DMS114 treated with DMSO at 0.1 percent for 48 hours (cell line): ENCODE measurements at regions not wholly inside any gene's neighbourhood (a gene's known extent, or its start where the extent isn't known, plus 50 kb on each side); places are given as distances from the start of the nearest gene placed in this dataset.

Experiments used
- DNase-seq: peaks from one replicate; lab custom pipeline; 2025; ENCODE audit not compliant: unreplicated experiment; lab: John Stamatoyannopoulos, UW

DNA sequence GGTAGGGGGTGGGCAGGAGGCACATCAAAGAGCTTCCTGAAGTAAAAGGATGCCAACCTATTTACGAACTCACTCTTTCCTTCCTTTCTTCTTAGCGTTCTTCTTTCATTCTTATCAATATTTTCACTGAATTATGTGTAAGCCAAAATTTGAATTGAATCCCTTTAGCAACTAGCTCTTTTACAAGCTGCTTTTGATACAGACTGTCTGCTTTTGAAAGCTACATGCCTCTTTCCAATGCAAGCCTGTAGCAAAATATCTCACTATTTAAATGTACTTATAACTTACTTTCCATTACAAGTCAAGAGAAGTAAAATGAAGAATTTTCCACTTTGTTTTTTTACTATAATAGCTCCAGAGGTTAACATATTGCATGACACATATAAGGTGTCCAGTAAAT lies 186.6 kb downstream of the NXPE2 start:
- no peak for DNase-seq

DNA sequence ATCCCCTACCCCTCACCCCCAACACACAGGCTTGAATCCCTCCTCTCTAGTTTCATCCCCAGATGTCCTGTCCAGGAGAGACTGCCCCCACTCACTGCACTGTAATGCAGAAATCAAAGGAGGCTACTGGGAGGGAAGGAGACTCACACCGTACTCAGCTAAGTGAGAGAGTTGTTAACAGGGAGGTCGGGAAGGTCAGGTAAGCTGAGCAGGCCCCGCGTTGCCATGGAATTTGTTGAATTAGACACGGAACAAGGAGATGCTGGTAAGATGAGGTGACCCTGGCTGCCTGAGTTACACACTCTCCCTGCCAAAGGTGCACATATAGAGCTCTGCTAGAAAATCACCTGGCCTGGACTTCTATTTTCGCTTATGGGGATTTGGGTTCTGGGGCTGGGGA lies 197.9 kb downstream of the NXPE2 start:
- DNase-seq: no peak

GRCh38 chr11:114877976-114878375 lies 199.6 kb downstream of the NXPE2 start:
- DNase-seq: no peak

- no peak for DNase-seq
Observed at GRCh38 chr11:114880442-114880841, 202.1 kb downstream of the NXPE2 start.

DNA sequence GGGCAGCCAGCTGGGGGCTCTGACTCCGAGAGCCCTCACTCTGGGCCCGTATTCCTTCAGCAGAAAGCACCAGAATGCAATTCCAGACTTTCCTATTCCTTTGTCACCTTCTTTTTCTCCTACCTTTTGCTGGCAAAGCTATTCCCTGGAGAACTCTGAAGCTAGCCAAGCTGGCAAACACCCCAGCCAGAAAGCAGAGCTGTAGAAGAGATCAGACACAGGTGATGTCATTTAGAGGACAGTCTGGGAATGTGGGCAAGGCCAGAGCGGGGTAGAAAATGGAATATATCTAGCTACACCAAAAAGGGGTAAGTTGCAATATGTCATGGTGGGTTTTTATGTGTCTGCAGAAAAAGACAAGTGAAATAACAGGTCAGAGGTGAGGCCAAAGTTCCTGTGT lies 205.1 kb downstream of the NXPE2 start:
- no peak for DNase-seq

- no peak for DNase-seq
Observed at GRCh38 chr11:114886644-114887265, 208.4 kb downstream of the NXPE2 start.

- no peak for DNase-seq
Observed at GRCh38 chr11:114889594-114890011, 211.3 kb downstream of the NXPE2 start.

DNA sequence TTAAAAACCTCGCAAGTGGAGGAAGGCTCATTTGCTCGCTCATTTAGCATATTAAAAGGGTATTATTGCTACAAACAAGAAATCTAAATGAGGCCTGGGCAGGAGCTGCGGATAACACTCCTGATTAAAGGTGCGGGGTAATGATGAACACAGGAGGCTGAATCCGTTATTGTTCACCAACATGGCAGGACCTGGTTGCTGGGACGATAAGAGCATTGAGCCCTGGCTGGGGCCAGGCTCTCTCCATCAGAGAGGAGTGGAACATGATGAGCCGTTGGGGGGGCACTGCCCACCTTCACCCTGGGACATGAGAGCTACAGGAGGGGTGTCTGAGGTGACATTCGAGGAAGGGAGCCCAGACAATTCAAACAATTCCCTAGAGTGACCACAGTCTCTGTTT lies 211.7 kb downstream of the NXPE2 start:
- no peak for DNase-seq

GRCh38 chr11:114891911-114892310 lies 213.6 kb downstream of the NXPE2 start:
- DNase-seq: no peak

DNA sequence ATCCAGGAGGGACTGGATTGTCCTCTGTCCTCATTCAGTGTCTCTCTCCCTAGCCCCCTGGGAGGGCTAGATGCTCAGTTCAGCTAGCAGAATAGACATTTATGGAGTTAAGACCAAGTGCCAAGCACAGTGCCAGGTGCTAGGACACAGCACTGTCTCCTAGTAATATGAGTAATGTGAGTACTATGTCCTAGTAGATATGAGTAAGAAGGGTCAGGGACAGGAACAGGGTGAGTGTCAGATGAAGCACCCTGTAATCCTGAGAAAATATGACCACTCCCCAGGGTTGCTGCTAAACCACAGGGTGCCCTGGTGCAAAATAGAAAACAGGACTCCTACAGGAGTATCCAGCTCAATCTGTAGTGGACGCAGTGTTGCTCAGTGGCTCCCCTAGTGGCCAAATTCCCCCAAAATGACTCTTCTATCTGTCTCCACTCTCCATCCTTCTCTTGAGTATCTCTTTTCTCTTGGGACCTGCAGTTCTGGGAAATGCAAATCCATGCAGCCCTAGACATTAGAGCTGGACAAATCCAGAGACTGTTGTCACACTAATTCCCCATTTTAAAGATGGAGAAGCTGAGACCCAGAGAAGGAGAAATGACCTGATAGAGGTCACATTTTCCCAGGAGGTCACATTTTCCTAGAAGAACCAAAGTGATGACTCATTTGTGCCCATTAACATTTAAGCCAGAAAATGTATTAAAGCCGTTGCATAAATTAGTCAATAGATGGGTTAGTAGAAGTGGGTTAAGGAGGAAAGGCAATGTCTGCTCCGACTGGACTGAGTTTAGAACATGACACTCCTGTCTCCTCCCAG lies 214.3 kb downstream of the NXPE2 start:
- no peak for DNase-seq

DNA sequence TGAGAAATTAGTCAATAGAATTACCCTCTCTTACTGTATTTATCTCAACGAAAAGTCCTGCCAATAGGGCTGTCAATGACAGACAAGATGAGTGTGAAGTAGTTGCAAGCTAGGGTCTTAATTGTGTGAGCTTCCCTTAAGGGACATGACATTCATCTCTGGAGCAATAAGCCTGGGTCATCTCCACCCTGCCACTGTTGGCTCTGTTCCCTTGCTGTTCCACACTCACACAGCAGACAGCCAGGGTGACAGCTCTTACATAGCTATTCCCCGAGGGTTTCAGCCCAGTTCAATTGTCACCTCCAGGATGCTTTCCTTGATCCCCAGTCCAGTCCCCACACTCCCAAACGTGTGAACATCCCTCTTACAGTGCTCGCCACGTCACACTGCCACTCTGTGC lies 215.0 kb downstream of the NXPE2 start:
- DNase-seq: no peak

- no peak for DNase-seq
Observed at GRCh38 chr11:114896594-114896993, 218.3 kb downstream of the NXPE2 start.

- DNase-seq: no peak
Observed at GRCh38 chr11:114909866-114910265, 231.5 kb downstream of the NXPE2 start.

DNA sequence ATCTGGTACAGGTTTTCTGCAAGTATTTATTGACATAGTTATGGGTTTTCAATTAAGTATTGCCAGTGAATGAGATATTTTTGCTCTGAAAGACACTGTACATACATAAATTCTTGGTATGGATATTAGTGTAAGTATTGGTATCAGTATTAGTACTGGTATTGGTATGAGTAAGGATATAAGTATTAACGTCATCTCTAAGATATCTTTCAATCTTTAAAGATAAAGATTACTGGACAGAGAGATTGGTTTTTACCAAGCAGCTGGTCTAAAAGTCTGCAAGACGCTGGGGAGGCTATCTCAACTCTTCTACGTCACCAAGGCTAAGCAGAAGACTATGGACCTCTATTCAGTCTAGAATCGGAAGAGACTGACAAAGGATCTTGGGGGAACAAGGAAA lies 234.5 kb downstream of the NXPE2 start:
- DNase-seq: no peak

GRCh38 chr11:114914231-114915005 lies 236.1 kb downstream of the NXPE2 start:
- no peak for DNase-seq

DNA sequence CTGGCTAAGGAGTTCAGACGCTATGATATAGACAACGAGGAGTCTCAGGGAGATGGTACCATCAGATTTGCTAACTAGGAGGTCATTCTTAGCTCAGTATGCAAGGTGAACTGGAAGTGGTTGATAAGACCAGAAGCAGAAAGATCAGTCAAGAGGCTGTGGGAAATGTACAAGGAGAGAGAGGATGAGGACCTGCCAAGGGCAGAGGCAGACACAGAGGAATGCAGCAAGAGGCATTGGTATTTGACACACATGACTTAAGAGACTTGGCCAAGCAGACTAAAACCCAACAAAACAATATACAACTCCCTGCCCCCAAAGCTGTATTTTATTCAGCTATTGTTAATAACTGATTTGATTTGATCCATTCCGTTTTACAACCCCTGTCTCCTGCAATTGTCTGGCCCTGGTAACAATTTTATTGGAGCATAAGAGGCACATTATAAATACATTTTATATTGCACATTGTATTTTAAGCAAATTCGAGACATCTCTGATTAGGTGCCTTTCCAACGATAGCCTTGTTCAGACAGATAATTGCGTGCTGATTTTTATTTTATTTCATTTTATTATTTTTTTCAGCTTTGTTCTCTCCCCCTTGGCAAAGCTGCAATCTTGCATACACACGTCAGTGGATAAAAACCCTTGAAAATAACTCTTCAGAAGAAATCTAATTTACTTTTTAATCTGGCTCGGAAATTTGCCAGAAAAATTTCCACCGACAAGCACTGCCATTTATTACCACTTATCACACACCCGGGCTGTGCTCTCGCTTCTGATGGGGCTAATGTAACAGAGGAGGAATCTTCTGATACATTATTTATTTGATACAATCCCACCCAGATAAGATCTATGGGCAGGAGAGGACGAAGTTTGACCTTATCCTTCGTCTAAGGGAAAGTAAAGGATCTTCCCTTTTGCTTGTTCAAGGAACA lies 237.8 kb downstream of the NXPE2 start:
- DNase-seq: no peak

DNA sequence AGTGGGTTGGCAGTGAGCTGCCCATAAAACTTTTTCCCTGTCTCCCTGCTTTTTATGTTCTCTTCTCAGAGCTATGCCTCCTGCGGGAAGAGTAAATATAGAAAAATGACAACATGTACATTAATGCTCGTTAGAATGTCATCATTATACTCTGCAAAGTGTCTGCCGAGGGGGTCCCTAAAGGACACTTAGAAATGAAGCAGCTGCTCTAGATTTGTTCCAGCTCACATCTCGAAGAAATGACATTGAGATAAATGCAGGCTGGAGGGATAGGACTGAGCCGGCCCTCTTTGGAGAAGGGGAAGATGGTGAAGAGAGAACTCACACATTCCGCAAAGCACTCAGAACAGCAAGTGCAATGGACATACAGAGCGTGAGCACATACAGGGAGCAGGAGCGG lies 240.0 kb downstream of the NXPE2 start:
- DNase-seq: no peak

- DNase-seq: no peak
Observed at GRCh38 chr11:114921697-114922096, 243.4 kb downstream of the NXPE2 start.

DNA sequence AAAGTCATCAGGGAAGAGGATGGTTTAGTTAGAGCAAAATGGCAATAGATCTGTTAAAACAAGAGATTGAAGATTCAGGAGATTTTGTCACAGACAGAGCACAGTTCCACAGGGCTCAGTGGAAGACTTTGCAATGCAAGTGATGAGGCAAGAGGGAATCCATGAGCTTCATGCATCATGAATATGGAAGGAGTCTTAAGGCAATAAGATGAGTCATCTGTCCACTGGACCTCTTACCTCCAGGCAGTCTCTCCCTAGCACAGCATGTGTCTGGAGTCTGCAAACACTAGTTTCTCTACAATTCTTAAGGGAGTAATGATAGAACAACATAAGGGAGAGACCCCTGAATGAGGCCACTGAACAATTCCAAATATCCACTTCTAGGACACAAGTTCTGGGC lies 245.7 kb downstream of the NXPE2 start:
- no peak for DNase-seq

DNA sequence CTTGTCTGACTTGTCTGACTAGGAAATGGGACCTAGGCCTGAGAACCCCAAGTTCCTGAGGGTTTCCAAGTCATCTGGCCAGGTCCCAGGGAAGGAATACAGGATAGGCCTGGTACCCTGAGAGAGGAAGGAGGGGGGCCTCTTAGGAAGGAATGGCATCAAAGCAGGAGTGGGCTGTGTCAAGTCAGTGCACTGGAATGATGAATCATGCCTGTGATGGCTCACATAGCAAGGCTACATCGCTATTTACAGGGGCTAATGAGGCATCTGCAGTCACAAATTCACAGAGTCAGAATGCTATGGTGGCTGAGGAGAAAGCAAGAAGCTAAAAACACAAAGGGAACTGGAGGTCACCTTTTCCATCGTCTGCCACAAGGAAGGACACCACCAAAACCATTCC lies 247.3 kb downstream of the NXPE2 start:
- no peak for DNase-seq
